Panc1 (cell line): ENCODE measurements at regions not wholly inside any gene's neighbourhood (a gene's known extent, or its start where the extent isn't known, plus 50 kb on each side); places are given as distances from the start of the nearest gene placed in this dataset.

Experiments
- CTCF ChIP-seq: fragments of 450-650 bp; IDR thresholded peaks from 2 replicates; pipeline ENCODE4 v1.5.1; 2017; ENCODE audit warnings: mild to moderate bottlenecking
- POLR2AphosphoS5 ChIP-seq: IDR thresholded peaks from 2 replicates; pipeline ENCODE4 v1.6.1; 2012; ENCODE audit warnings: mild to moderate bottlenecking, low read depth, low read length, moderate library complexity
- SIN3A ChIP-seq: IDR thresholded peaks from 2 replicates; pipeline ENCODE4 v1.6.1; 2012; ENCODE audit warnings: low read depth, mild to moderate bottlenecking, low read length, moderate library complexity, borderline replicate concordance; ENCODE audit not compliant: insufficient read depth
- TCF7L2 ChIP-seq: IDR thresholded peaks from 2 replicates; pipeline ENCODE4 v1.6.1; 2011; ENCODE audit warnings: mild to moderate bottlenecking, low read depth, low read length, inconsistent platforms
- TF ChIP-seq, protein P1 (sequence below), 2 experiments: IDR thresholded peaks; 2 replicates each; pipeline ENCODE4 v1.6.1; 2011 to 2012; ENCODE audit warnings: low read depth in 2 of 2, control low read depth in 1 of 2, low read length in 1 of 2, mild to moderate bottlenecking in 1 of 2, moderate library complexity in 1 of 2; ENCODE audit not compliant: insufficient read depth in 1 of 2

GRCh38 chr2:184078496-184078895 lies 519.8 kb upstream of the ZNF804A start:
- TF ChIP-seq CTCF, result no peak
- TF ChIP-seq POLR2AphosphoS5, result no peak
- TF ChIP-seq SIN3A, result no peak
- TF ChIP-seq TCF7L2, result no peak
- TF ChIP-seq, protein P1, sequence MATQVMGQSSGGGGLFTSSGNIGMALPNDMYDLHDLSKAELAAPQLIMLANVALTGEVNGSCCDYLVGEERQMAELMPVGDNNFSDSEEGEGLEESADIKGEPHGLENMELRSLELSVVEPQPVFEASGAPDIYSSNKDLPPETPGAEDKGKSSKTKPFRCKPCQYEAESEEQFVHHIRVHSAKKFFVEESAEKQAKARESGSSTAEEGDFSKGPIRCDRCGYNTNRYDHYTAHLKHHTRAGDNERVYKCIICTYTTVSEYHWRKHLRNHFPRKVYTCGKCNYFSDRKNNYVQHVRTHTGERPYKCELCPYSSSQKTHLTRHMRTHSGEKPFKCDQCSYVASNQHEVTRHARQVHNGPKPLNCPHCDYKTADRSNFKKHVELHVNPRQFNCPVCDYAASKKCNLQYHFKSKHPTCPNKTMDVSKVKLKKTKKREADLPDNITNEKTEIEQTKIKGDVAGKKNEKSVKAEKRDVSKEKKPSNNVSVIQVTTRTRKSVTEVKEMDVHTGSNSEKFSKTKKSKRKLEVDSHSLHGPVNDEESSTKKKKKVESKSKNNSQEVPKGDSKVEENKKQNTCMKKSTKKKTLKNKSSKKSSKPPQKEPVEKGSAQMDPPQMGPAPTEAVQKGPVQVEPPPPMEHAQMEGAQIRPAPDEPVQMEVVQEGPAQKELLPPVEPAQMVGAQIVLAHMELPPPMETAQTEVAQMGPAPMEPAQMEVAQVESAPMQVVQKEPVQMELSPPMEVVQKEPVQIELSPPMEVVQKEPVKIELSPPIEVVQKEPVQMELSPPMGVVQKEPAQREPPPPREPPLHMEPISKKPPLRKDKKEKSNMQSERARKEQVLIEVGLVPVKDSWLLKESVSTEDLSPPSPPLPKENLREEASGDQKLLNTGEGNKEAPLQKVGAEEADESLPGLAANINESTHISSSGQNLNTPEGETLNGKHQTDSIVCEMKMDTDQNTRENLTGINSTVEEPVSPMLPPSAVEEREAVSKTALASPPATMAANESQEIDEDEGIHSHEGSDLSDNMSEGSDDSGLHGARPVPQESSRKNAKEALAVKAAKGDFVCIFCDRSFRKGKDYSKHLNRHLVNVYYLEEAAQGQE (IDR thresholded peaks at IDR 0.05; ENCODE audit: insufficient read depth in 1 of 2, low read depth in 2 of 2, low read length in 1 of 2), result no peak
